Left kidney (tissue), 1 donor: ENCODE measurements at regions not wholly inside any gene's neighbourhood (a gene's known extent, or its start where the extent isn't known, plus 50 kb on each side); places are given as distances from the start of the nearest gene placed in this dataset.
"Not testable (repeated sequence)": the region's sequence is repeated elsewhere in the genome, so short reads cannot be mapped to it uniquely, and the experiment has no call there.

Source experiments
- DNase-seq: peaks from one replicate; pipeline ENCODE4 v3.0.0-alpha.2; 2013

- no peak for DNase-seq
Observed at GRCh38 chr11:21625982-21626381, 566.9 kb upstream of the ANO5 start.

- DNase-seq, result no peak
Observed at GRCh38 chr11:21628641-21629040, 564.2 kb upstream of the ANO5 start.

- DNase-seq, result no peak
Observed at GRCh38 chr11:21630934-21631478, 561.9 kb upstream of the ANO5 start.

- DNase-seq, result no peak
Observed at GRCh38 chr11:21631991-21632390, 560.9 kb upstream of the ANO5 start.

GRCh38 chr11:21634491-21634890 is 558.4 kb upstream of the ANO5 start:
- DNase-seq, result no peak

- DNase-seq, result no peak
Observed at GRCh38 chr11:21634956-21635355, 557.9 kb upstream of the ANO5 start.

GRCh38 chr11:21635394-21636145 is 557.3 kb upstream of the ANO5 start:
- DNase-seq, result no peak

- DNase-seq, result no peak
Observed at GRCh38 chr11:21636561-21636960, 556.3 kb upstream of the ANO5 start.

- DNase-seq, result no peak
Observed at GRCh38 chr11:21640491-21640890, 552.4 kb upstream of the ANO5 start.

GRCh38 chr11:21641869-21642268 is 551.0 kb upstream of the ANO5 start:
- DNase-seq, result no peak

- no peak for DNase-seq
Observed at GRCh38 chr11:21646351-21646750, 546.5 kb upstream of the ANO5 start.

- DNase-seq, result no peak
Observed at GRCh38 chr11:21650961-21651360, 541.9 kb upstream of the ANO5 start.

- no peak for DNase-seq
Observed at GRCh38 chr11:21653951-21654421, 538.9 kb upstream of the ANO5 start.

GRCh38 chr11:21656065-21656464 is 536.8 kb upstream of the ANO5 start:
- no peak for DNase-seq

GRCh38 chr11:21658654-21659193 is 534.2 kb upstream of the ANO5 start:
- DNase-seq, result no peak

GRCh38 chr11:21659377-21659776 is 533.5 kb upstream of the ANO5 start:
- DNase-seq, result not testable (repeated sequence)

GRCh38 chr11:21659961-21660360 is 532.9 kb upstream of the ANO5 start:
- DNase-seq, result no peak

- no peak for DNase-seq
Observed at GRCh38 chr11:21675049-21675616, 517.8 kb upstream of the ANO5 start.

GRCh38 chr11:21687643-21688042 is 505.2 kb upstream of the ANO5 start:
- no peak for DNase-seq

GRCh38 chr11:21704539-21704938 is 488.3 kb upstream of the ANO5 start:
- DNase-seq, result no peak

GRCh38 chr11:21707116-21707739 is 485.7 kb upstream of the ANO5 start:
- DNase-seq, result no peak

GRCh38 chr11:21710809-21711208 is 482.1 kb upstream of the ANO5 start:
- DNase-seq, result no peak

GRCh38 chr11:21711341-21711740 is 481.5 kb upstream of the ANO5 start:
- no peak for DNase-seq
